Fibroblast of mammary gland (primary cell): ENCODE measurements at regions not wholly inside any gene's neighbourhood (a gene's known extent, or its start where the extent isn't known, plus 50 kb on each side); places are given as distances from the start of the nearest gene placed in this dataset.
A peak's percentile ranks its signal among the peaks of the same experiment; 100 is the strongest.

Experiments
- DNase-seq: peaks from one replicate; pipeline ENCODE4 v3.0.0-alpha.2; 2010; ENCODE audit warnings: low read depth
- H3K4me3 ChIP-seq: 2 replicates; pipeline ENCODE4 v1.5.1; 2011; ENCODE audit warnings: low read depth, mild to moderate bottlenecking, low read length, moderate library complexity; ENCODE audit not compliant: control insufficient read depth
- CTCF ChIP-seq: conservative IDR thresholded peaks from 2 replicates; pipeline ENCODE4 v1.5.1; 2011; ENCODE audit warnings: low read depth, low read length, inconsistent platforms; ENCODE audit not compliant: control insufficient read depth, insufficient read depth

GRCh38 chr6:141443668-141444289 is 688.9 kb upstream of the GJE1 start:
- no peak for DNase-seq
- H3K4me3 ChIP-seq, result no peak overlapping the region
- TF ChIP-seq CTCF, result no peak

GRCh38 chr6:141443032-141443431 is 689.7 kb upstream of the GJE1 start:
- DNase-seq, result no peak
- TF ChIP-seq CTCF, result no peak
- H3K4me3 ChIP-seq, result no peak overlapping the region

GRCh38 chr6:141439513-141439912 is 693.2 kb upstream of the GJE1 start:
- no peak for DNase-seq
- no peak for TF ChIP-seq CTCF

GRCh38 chr6:141437685-141438084 is 695.0 kb upstream of the GJE1 start:
- no peak for DNase-seq
- H3K4me3 ChIP-seq, result no peak overlapping the region
- TF ChIP-seq CTCF, result no peak

More at GRCh38 chr6:141439513-141439912, 693.2 kb upstream of the GJE1 start:
- no peak overlapping the region for H3K4me3 ChIP-seq

GRCh38 chr6:141437011-141437410 is 695.7 kb upstream of the GJE1 start:
- no peak for DNase-seq
- TF ChIP-seq CTCF, result no peak
- no peak overlapping the region for H3K4me3 ChIP-seq

GRCh38 chr6:141426400-141426980 is 706.2 kb upstream of the GJE1 start:
- no peak for TF ChIP-seq CTCF
- peak; percentile 56 for DNase-seq
- H3K4me3 ChIP-seq, result no peak overlapping the region
